ENCODE measurements at regions not wholly inside any gene's neighbourhood (a gene's known extent, or its start where the extent isn't known, plus 50 kb on each side); places are given as distances from the start of the nearest gene placed in this dataset.

DNA sequence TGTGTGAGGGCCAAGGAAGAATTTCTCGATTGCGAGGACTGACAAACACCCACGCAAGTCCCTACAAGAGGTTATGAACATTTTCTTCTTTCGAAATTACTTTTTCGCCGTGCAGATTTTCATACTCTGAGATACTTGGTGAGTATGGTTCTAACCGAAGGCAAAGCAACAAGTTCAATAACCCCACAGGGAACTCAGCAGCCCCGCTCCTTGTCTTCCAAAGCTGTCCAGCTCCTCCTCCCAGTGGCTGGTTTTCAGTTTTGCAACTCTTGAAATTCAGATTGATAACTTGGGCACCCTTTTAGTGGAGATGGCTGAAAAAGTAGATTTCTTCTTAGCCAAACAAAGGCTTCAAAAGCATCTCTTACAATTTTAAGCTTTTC, 154.4 kb downstream of the SETD4 start:
- Mint-ChIP-seq H3K36me3 (no peaks in the 10 kb centered on the region), H3K4me3 (no peak overlapping the region), H3K27ac (no peak overlapping the region), H3K9me3 (peaks cover 0 to 3% (median 0%) of the 10 kb centered on the region in 11 donors), H3K27me3 (peaks cover 3 to 20% (median 7%) of the 10 kb centered on the region in 5 donors), H3K4me1 (peaks cover 0 to 5% (median 0%) of the 10 kb centered on the region in 7 donors)
- intact Hi-C loops (cut with micrococcal nuclease): no loop called here
- Histone ChIP-seq H3K27ac (ENCODE audit: low read depth, low read length) (no peak overlapping the region), H3K4me1 (ENCODE audit: control insufficient read depth in 2 of 2, insufficient read depth in 2 of 2, low read length in 2 of 2) (no peaks in the 10 kb centered on the region), H3K36me3 (ENCODE audit: control insufficient read depth in 2 of 3, insufficient read depth in 3 of 3, low read length in 3 of 3) (no peaks in the 10 kb centered on the region), H3K27me3 (ENCODE audit: control insufficient read depth in 2 of 2, insufficient read depth in 2 of 2, low read length in 2 of 2) (no peaks in the 10 kb centered on the region), H3K4me3 (ENCODE audit: low read length) (no peak overlapping the region), H3K9me3 (ENCODE audit: control insufficient read depth in 2 of 3, low read length in 3 of 3) (no peaks in the 10 kb centered on the region)
- ATAC-seq (no peak), DNase-seq (no peak)
- CTCF ChIA-PET: no interaction called here
- POLR2A ChIA-PET: no interaction called here

DNA sequence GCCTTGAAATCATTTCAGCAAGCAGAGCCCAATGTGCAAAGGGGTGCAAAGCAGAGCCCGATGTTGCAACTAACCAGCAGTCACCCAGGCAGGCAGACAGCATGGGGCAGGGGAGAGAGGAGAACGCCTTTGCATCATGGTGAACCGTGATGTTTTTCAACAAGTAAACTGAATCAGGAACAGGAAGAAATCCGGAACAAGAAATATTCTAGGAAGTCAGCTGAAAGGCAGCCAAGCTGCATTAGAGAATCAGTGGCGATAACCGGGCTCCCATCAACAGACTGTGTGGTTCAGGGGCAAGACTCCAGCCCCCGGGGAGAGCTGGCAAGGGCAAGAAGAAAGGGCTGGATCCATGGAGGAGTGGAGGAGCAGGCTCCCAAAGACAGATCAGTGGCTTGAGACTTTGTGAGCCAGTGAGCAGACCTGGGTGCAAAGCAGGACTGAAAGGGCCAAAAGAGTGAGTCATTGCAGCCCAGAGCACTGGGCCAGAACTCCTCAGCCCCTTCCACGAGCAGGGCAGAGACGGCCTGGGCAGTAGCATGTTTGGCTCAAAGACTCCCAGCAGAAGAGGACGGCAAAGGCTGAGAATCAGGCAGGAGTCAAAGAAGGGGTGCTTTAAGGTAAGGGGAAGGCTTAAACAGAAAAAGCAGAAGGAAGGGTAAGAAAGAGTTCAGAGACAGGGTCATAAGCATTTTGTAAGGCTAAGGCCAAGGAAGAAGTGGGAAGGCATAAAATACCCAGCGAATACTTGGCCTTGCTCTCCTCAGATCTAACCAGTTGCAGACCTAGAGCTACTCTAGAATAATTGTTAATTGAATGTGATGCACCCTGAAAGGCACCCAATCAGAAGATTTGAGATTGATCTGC, 155.0 kb downstream of the SETD4 start:
- DNase-seq (no peak), ATAC-seq (no peak)
- H3K9me3 ChIP-seq (ENCODE audit: control insufficient read depth in 2 of 3, low read length in 3 of 3): no peaks in the 10 kb centered on the region
- Mint-ChIP-seq H3K4me1 (peaks cover 0 to 5% (median 0%) of the 10 kb centered on the region in 7 donors), H3K36me3 (no peaks in the 10 kb centered on the region), H3K27ac (no peak overlapping the region), H3K4me3 (no peak overlapping the region), H3K27me3 (peaks cover 3 to 23% (median 7%) of the 10 kb centered on the region in 5 donors), H3K9me3 (peaks cover 0 to 3% (median 0%) of the 10 kb centered on the region in 11 donors)
- ChIA-PET CTCF (no interaction called here), POLR2A (no interaction called here)
- intact Hi-C loops (cut with micrococcal nuclease): no loop called here
- H3K4me3 ChIP-seq (ENCODE audit: low read length): no peak overlapping the region
- no peaks in the 10 kb centered on the region for H3K36me3 ChIP-seq (ENCODE audit: control insufficient read depth in 2 of 3, insufficient read depth in 3 of 3, low read length in 3 of 3)
- no peaks in the 10 kb centered on the region for H3K27me3 ChIP-seq (ENCODE audit: control insufficient read depth in 2 of 2, insufficient read depth in 2 of 2, low read length in 2 of 2)
- no peaks in the 10 kb centered on the region for H3K4me1 ChIP-seq (ENCODE audit: control insufficient read depth in 2 of 2, insufficient read depth in 2 of 2, low read length in 2 of 2)
- no peak overlapping the region for H3K27ac ChIP-seq (ENCODE audit: low read depth, low read length)

DNA sequence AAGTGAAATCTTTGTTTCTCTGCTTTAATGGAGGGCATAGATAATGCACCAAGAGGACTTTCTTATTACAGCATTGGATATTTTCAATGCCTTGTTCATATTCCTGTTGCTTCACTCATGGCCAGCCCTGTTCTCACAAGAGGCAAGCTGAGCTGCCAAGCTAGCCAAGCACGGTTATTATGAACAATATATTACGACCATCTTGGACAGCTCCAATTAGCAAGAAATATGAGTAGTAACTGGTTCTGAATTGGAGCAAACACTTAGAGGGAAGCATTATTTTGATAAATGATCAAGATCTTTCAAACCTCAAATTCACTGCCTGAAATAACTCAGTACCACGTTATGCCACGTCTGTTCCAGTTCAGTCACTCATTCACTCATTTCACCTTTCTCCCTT, 159.8 kb downstream of the SETD4 start:
- Mint-ChIP-seq H3K9me3 (peaks cover 0 to 3% (median 0%) of the 10 kb centered on the region in 11 donors), H3K4me3 (no peak overlapping the region), H3K27me3 (peaks cover 3 to 27% (median 14%) of the 10 kb centered on the region in 5 donors), H3K4me1 (peaks cover 0 to 6% (median 0%) of the 10 kb centered on the region in 7 donors), H3K36me3 (peaks cover 0 to 1% (median 0%) of the 10 kb centered on the region in 5 donors), H3K27ac (no peak overlapping the region)
- H3K4me3 ChIP-seq (ENCODE audit: low read length): no peak overlapping the region
- no peaks in the 10 kb centered on the region for H3K27me3 ChIP-seq (ENCODE audit: control insufficient read depth in 2 of 2, insufficient read depth in 2 of 2, low read length in 2 of 2)
- intact Hi-C loops (cut with micrococcal nuclease): no loop called here
- no peak for ATAC-seq
- H3K4me1 ChIP-seq (ENCODE audit: control insufficient read depth in 2 of 2, insufficient read depth in 2 of 2, low read length in 2 of 2): no peaks in the 10 kb centered on the region
- no peak overlapping the region for H3K27ac ChIP-seq (ENCODE audit: low read depth, low read length)
- no peaks in the 10 kb centered on the region for H3K36me3 ChIP-seq (ENCODE audit: control insufficient read depth in 2 of 3, insufficient read depth in 3 of 3, low read length in 3 of 3)
- no peak for DNase-seq
- POLR2A ChIA-PET: interaction anchor here (0.6 kb wide), 1 partner anchor 990 kb away, joined by 3 read pairs; no protein-coding TSS in a partner anchor
- H3K9me3 ChIP-seq (ENCODE audit: control insufficient read depth in 2 of 3, low read length in 3 of 3): no peaks in the 10 kb centered on the region
- CTCF ChIA-PET: no interaction called here

DNA sequence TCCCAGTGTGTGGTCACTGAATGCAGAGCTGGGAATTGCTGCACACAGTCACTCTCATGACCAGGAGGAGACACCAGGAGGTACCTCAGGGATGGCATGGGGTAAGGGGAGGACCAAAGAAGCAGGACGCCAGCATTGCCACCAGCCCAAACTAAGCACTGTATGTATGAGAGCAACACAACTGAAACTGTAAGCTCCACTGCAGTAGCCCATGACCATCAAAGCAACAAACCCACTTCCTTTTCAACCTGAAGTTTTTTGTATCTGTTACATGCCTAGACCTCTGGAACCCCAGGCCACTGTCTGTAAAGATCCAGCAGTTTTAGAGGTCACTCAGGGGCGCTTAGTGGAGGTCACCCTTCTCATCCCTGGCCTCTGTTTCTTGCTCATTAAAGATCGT, 164.3 kb downstream of the SETD4 start:
- ChIA-PET CTCF (no interaction called here), POLR2A (no interaction called here)
- Histone ChIP-seq H3K4me3 (ENCODE audit: low read length) (no peak overlapping the region), H3K4me1 (ENCODE audit: control insufficient read depth in 2 of 2, insufficient read depth in 2 of 2, low read length in 2 of 2) (no peaks in the 10 kb centered on the region), H3K27ac (ENCODE audit: low read depth, low read length) (no peak overlapping the region), H3K36me3 (ENCODE audit: control insufficient read depth in 2 of 3, insufficient read depth in 3 of 3, low read length in 3 of 3) (no peaks in the 10 kb centered on the region), H3K27me3 (ENCODE audit: control insufficient read depth in 2 of 2, insufficient read depth in 2 of 2, low read length in 2 of 2) (peaks cover 0 to 3% of the 10 kb centered on the region in 2 donors), H3K9me3 (ENCODE audit: control insufficient read depth in 2 of 3, low read length in 3 of 3) (no peaks in the 10 kb centered on the region)
- no peak overlapping the region for H3K4me3 Mint-ChIP-seq
- DNase-seq (no peak), ATAC-seq (no peak)
- intact Hi-C loops (cut with micrococcal nuclease): no loop called here
- peaks cover 0 to 16% (median 11%) of the 10 kb centered on the region in 5 donors for H3K27me3 Mint-ChIP-seq
- peaks cover 0 to 4% (median 0%) of the 10 kb centered on the region in 11 donors for H3K9me3 Mint-ChIP-seq
- H3K4me1 Mint-ChIP-seq: peaks cover 0 to 2% (median 0%) of the 10 kb centered on the region in 7 donors
- no peak overlapping the region for H3K27ac Mint-ChIP-seq
- H3K36me3 Mint-ChIP-seq: peaks cover 0 to 4% (median 0%) of the 10 kb centered on the region in 5 donors

DNA sequence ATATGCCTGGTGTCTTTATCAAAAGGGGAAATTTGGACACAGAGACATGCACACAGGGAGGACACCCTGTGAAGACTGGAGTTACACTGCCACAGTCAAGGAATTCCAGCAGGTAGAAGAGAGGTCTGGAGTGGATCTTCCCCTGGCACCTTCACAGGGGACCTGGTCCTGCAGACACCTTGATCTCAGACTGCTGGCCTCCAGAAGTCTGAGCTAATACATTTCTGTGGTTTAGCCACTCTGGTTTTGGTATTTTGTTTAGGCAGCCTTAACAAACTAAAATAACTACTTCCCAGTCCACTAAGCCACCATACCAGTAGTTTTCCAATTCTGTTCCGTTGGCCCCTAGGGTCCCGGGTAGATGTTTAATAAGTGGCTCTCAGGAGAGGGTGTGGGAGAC, 164.7 kb downstream of the SETD4 start:
- peaks cover 0 to 19% (median 8%) of the 10 kb centered on the region in 5 donors for H3K27me3 Mint-ChIP-seq
- Histone ChIP-seq H3K9me3 (ENCODE audit: control insufficient read depth in 2 of 3, low read length in 3 of 3) (no peaks in the 10 kb centered on the region), H3K27ac (ENCODE audit: low read depth, low read length) (no peak overlapping the region), H3K36me3 (ENCODE audit: control insufficient read depth in 2 of 3, insufficient read depth in 3 of 3, low read length in 3 of 3) (no peaks in the 10 kb centered on the region), H3K27me3 (ENCODE audit: control insufficient read depth in 2 of 2, insufficient read depth in 2 of 2, low read length in 2 of 2) (peaks cover 0 to 3% of the 10 kb centered on the region in 2 donors), H3K4me1 (ENCODE audit: control insufficient read depth in 2 of 2, insufficient read depth in 2 of 2, low read length in 2 of 2) (no peaks in the 10 kb centered on the region), H3K4me3 (ENCODE audit: low read length) (no peak overlapping the region)
- peaks cover 0 to 4% (median 0%) of the 10 kb centered on the region in 11 donors for H3K9me3 Mint-ChIP-seq
- CTCF ChIA-PET: no interaction called here
- DNase-seq (no peak), ATAC-seq (no peak)
- peaks cover 0 to 4% (median 0%) of the 10 kb centered on the region in 5 donors for H3K36me3 Mint-ChIP-seq
- H3K27ac Mint-ChIP-seq: no peak overlapping the region
- no peak overlapping the region for H3K4me3 Mint-ChIP-seq
- intact Hi-C loops (cut with micrococcal nuclease): no loop called here
- POLR2A ChIA-PET: no interaction called here
- H3K4me1 Mint-ChIP-seq: peaks cover 0 to 2% (median 0%) of the 10 kb centered on the region in 7 donors

DNA sequence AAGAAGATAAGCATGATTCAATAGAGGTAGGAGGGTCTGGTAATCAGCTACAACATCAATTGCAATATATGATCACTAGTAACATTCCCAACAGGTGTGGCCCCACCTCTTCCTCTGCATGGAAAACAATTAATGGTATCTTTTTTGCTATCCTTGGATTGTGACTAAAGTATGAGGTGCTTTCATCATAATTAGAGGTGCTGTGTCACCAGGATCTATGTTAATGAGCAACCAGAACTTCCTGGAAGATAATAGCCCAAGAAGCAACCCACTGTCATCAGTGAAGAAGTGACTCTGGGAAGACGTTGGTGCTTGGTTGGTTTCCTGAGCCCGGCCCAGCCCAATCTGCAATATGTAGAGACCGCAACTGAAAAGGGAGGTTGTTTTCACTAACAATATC, 167.2 kb downstream of the SETD4 start:
- ATAC-seq: no peak
- no peak for DNase-seq
- intact Hi-C loops (cut with micrococcal nuclease): no loop called here
- H3K27me3 ChIP-seq (ENCODE audit: control insufficient read depth in 2 of 2, insufficient read depth in 2 of 2, low read length in 2 of 2): peaks cover 0 to 3% of the 10 kb centered on the region in 2 donors
- no peaks in the 10 kb centered on the region for H3K36me3 ChIP-seq (ENCODE audit: control insufficient read depth in 2 of 3, insufficient read depth in 3 of 3, low read length in 3 of 3)
- no peak overlapping the region for H3K4me3 ChIP-seq (ENCODE audit: low read length)
- Mint-ChIP-seq H3K4me3 (no peak overlapping the region), H3K4me1 (peaks cover 0 to 2% (median 0%) of the 10 kb centered on the region in 7 donors), H3K27ac (no peak overlapping the region), H3K27me3 (peaks cover 0 to 19% (median 11%) of the 10 kb centered on the region in 5 donors), H3K36me3 (peaks cover 0 to 4% (median 0%) of the 10 kb centered on the region in 5 donors), H3K9me3 (peaks cover 0 to 4% (median 0%) of the 10 kb centered on the region in 11 donors)
- POLR2A ChIA-PET: no interaction called here
- no peaks in the 10 kb centered on the region for H3K4me1 ChIP-seq (ENCODE audit: control insufficient read depth in 2 of 2, insufficient read depth in 2 of 2, low read length in 2 of 2)
- H3K27ac ChIP-seq (ENCODE audit: low read depth, low read length): no peak overlapping the region
- CTCF ChIA-PET: no interaction called here
- no peaks in the 10 kb centered on the region for H3K9me3 ChIP-seq (ENCODE audit: control insufficient read depth in 2 of 3, low read length in 3 of 3)

DNA sequence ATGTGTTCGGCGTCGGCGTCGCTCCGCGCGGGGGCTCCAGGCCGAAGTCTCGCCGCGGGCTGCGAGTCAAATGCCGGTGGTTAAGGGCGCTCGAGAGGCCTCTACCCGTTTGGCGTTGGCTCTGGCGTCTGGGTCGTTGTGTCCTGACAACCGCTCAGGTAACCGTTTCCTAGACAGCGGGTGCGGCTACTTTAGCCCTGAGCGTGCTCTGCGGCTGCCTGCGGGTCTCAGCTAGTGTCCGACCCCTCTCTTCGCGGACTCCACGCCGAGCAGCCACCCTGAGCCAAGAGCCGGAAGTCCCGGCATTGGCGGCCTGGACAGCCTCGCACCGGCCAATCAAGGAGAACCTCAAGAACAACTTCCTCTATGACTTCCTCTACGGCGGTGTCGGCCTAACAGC, 173.4 kb downstream of the SETD4 start:
- Histone ChIP-seq H3K36me3 (ENCODE audit: control insufficient read depth in 2 of 3, insufficient read depth in 3 of 3, low read length in 3 of 3) (no peaks in the 10 kb centered on the region), H3K27me3 (ENCODE audit: control insufficient read depth in 2 of 2, insufficient read depth in 2 of 2, low read length in 2 of 2) (no peaks in the 10 kb centered on the region), H3K9me3 (ENCODE audit: control insufficient read depth in 2 of 3, low read length in 3 of 3) (no peaks in the 10 kb centered on the region), H3K27ac (ENCODE audit: low read depth, low read length) (no peak overlapping the region), H3K4me1 (ENCODE audit: control insufficient read depth in 2 of 2, insufficient read depth in 2 of 2, low read length in 2 of 2) (no peaks in the 10 kb centered on the region), H3K4me3 (ENCODE audit: low read length) (no peak overlapping the region)
- no peaks in the 10 kb centered on the region for H3K36me3 Mint-ChIP-seq
- H3K27ac Mint-ChIP-seq: no peak overlapping the region
- H3K4me3 Mint-ChIP-seq: no peak overlapping the region
- intact Hi-C loops (cut with micrococcal nuclease): loop anchor here in 1 of 2 donors (10.0 kb wide), 1 partner anchor 138 kb away; no protein-coding TSS in a partner anchor
- POLR2A ChIA-PET: no interaction called here
- ATAC-seq (no peak), DNase-seq (no peak)
- CTCF ChIA-PET: no interaction called here
- H3K9me3 Mint-ChIP-seq: peaks cover 0 to 2% (median 0%) of the 10 kb centered on the region in 11 donors
- peaks cover 0 to 34% (median under 1%) of the 10 kb centered on the region in 5 donors for H3K27me3 Mint-ChIP-seq
- no peaks in the 10 kb centered on the region for H3K4me1 Mint-ChIP-seq
